Right lobe of liver (tissue), 4 donors: ENCODE measurements at regions not wholly inside any gene's neighbourhood (a gene's known extent, or its start where the extent isn't known, plus 50 kb on each side); places are given as distances from the start of the nearest gene placed in this dataset.

Experiments
- CTCF ChIP-seq, 4 donors: fragments of 200-600 bp in 3 of 4; fragments of 450-650 bp in 1 of 4; IDR thresholded peaks; one replicate each; pipeline versions ENCODE4 v1.5.1 to v1.8.0; 2016 to 2022; ENCODE audit warnings: antibody characterized with exemption in 4 of 4, mild to moderate bottlenecking in 2 of 4
- POLR2A ChIP-seq: fragments of 450-650 bp; IDR thresholded peaks from one replicate; pipeline ENCODE4 v1.6.1; 2017; ENCODE audit warnings: antibody characterized with exemption, mild to moderate bottlenecking
- donor health status: DM: no; HTN: no; CAD: no.
- donor health status: DM: no; HTN: no; CAD: no.
- donor health status: DM: no; HTN: yes; CAD: no.

DNA sequence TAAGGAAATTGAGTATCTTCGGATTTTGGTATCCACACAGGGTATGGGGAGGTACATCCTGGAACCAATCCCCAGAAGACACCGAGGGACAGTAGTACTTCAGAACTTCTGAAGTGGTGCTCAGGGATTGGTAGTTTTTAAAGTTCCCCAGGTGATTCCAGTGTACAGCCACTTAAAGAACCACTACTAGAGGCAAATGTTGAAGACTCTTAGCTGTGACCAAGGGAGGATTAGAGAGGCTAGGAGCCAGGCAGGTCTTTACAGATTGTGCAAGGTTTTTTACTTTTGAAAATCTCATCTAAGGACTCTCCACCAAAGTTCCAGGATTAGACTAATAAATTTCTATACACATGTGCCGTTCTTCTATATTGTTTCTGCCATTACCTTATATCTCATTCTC lies 52.9 kb upstream of the GLS start:
- TF ChIP-seq CTCF (IDR thresholded peaks at IDR 0.05) (no peak), POLR2A (no peak)
